ENCODE measurements at regions not wholly inside any gene's neighbourhood (a gene's known extent, or its start where the extent isn't known, plus 50 kb on each side); places are given as distances from the start of the nearest gene placed in this dataset.

DNA sequence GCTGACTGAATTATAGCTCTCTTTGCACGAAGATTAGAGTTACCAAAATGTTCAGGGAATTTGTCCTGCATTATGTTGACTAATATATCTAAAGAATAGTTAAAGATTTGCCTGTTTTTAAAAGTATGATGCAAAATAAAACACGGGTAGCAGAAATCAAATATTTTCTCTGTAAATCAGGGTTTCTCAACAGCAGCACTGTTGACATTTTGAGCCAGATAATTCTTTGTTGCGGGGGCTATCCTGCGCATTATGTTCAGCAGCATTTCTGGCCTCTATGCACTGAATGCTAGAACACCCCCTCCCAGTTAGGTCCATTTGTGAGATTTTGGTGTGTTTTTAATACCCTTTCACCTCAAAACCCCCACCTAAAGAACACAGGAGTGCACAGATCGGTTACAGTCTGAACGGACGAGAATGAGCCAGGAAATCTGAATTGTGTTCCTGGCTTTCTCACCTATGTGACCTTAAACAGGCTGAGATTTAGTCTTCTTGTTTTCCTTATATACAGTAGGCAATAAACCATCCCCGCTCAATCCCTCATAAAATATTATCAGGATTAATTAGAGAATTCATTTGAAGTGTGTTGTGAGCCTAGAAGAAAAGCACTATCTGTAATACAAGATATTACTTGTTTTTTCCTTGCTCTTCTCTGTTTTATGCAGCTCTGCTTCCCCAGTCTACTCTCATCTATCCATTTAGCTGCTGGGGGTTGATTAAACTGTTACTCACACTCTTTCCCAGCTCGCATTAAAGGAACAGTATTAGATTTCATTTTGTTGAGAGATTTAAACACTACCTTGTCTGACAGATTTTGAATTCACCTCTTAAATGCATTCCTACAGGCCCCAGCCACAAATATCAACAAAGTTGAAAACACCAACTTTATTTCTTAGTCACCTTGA is 247.5 kb upstream of the GOLIM4 start:
- Histone ChIP-seq H3K4ac (ENCODE audit: low read depth, low read length) (peak overlapping the region; percentile 22; the same call in 1 of the 2 replicates), H2AFZ (replicated peaks; ENCODE audit: low read length, poor library complexity) (no peak overlapping the region), H4K8ac (ENCODE audit: low read depth in 2 of 2, low read length in 2 of 2) (no peak overlapping the region), H4K20me1 (ENCODE audit: insufficient read depth, low read length) (no peaks in the 10 kb centered on the region), H2BK5ac (ENCODE audit: low read depth, low read length, poor library complexity, severe bottlenecking) (no peak overlapping the region), H3K4me3 (ENCODE audit: insufficient read depth, low read depth, low read length) (no peak overlapping the region), H2BK20ac (ENCODE audit: low read depth, low read length) (peak overlapping the region; percentile 27; the same call in 1 of the 2 replicates), H3K9ac (ENCODE audit: low read depth, low read length) (no peak overlapping the region), H4K91ac (ENCODE audit: insufficient read depth, low read depth, low read length) (peak overlapping the region; percentile 50; the same call in 1 of the 2 replicates), H3K27me3 (ENCODE audit: control insufficient read depth, insufficient read depth, low read length) (no peaks in the 10 kb centered on the region), H2BK15ac (ENCODE audit: low read depth, low read length) (no peak overlapping the region), H3K79me1 (ENCODE audit: low read depth in 1 of 2, low read length in 2 of 2) (no peaks in the 10 kb centered on the region), H3K18ac (ENCODE audit: low read depth, low read length) (peak overlapping the region; percentile 38; the same call in 1 of the 2 replicates), H3K4me2 (ENCODE audit: low read depth, low read length) (no peak overlapping the region; the same call in 1 of the 2 replicates), H3K9me1 (ENCODE audit: insufficient read depth, low read length) (peaks cover 3% of the 10 kb centered on the region), H3K9me3 (ENCODE audit: control insufficient read depth, insufficient read depth, low read length) (no peaks in the 10 kb centered on the region), H4K5ac (ENCODE audit: low read depth, low read length) (peak overlapping the region; percentile 30; the same call in 1 of the 2 replicates), H3K4me1 (ENCODE audit: control insufficient read depth, insufficient read depth, low read length) (peaks cover 10% of the 10 kb centered on the region), H3K14ac (replicated peaks; ENCODE audit: low read depth, low read length) (0 out of 2 replicates have a peak overlapping the region, but pooled peaks have one; percentile 37), H3K27ac (ENCODE audit: insufficient read depth, low read length) (no peak overlapping the region), H3K56ac (ENCODE audit: extremely low read depth, insufficient read depth, low read length) (no peak overlapping the region), H2AK5ac (ENCODE audit: low read depth, low read length) (no peak overlapping the region), H2AK9ac (replicated peaks; ENCODE audit: low read depth, low read length, poor library complexity) (no peak overlapping the region), H3K36me3 (ENCODE audit: control insufficient read depth, insufficient read depth, low read length) (no peaks in the 10 kb centered on the region), H3K23ac (ENCODE audit: low read depth, low read length) (no peak overlapping the region), H2BK120ac (ENCODE audit: low read depth, low read length) (peak overlapping the region; percentile 25; the same call in 1 of the 2 replicates)
- POLR2A ChIA-PET (ENCODE audit: unreplicated experiment), result no interaction called here
- WGBS, 2 experiments (ENCODE audit: extremely low coverage in 2 of 2, insufficient read length in 1 of 2), result 43% methylated on average over 1 of the region's 9 CpGs; no CpG with 5 or more reads in 1 of the 2 experiments
- BruUV-seq (replicated peaks), result no TSS peak
- CTCF ChIA-PET, result no interaction called here
- in situ Hi-C loops (cut with MboI; ENCODE audit: low sequenced_read_pairs) (no loop called here), intact Hi-C loops (cut with micrococcal nuclease) (loop anchor here (5.0 kb wide), 1 partner anchor 79 kb away; no protein-coding TSS in a partner anchor), dilution Hi-C loops (cut with HindIII; ENCODE audit: low sequenced_read_pairs, unreplicated experiment) (no loop called here)
- DNase-seq (no peak), ATAC-seq (ENCODE audit: low read depth) (peak; percentile 42; the same call in 1 of the 2 replicates)
- TF ChIP-seq CEBPB (IDR thresholded peaks at IDR 0.05; ENCODE audit: low read depth, low read length) (no peak), FOS (IDR thresholded peaks at IDR 0.05; ENCODE audit: low read depth, low read length) (no peak), RAD21 (IDR thresholded peaks at IDR 0.05; ENCODE audit: low read length) (no peak), MXI1 (IDR thresholded peaks at IDR 0.05; ENCODE audit: borderline replicate concordance, low read depth, low read length) (no peak), RCOR1 (IDR thresholded peaks at IDR 0.05; ENCODE audit: insufficient replicate concordance, low read length) (no peak), MAZ (IDR thresholded peaks at IDR 0.05; ENCODE audit: borderline replicate concordance, low read depth, low read length) (no peak), BHLHE40 (IDR thresholded peaks at IDR 0.05; ENCODE audit: low read depth, low read length) (no peak), CHD1 (IDR thresholded peaks at IDR 0.05; ENCODE audit: low read depth, low read length) (no peak)
- TF ChIP-seq, protein P1, sequence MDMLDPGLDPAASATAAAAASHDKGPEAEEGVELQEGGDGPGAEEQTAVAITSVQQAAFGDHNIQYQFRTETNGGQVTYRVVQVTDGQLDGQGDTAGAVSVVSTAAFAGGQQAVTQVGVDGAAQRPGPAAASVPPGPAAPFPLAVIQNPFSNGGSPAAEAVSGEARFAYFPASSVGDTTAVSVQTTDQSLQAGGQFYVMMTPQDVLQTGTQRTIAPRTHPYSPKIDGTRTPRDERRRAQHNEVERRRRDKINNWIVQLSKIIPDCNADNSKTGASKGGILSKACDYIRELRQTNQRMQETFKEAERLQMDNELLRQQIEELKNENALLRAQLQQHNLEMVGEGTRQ (IDR thresholded peaks at IDR 0.05; ENCODE audit: low read depth, low read length), result no peak
